Stimulated activated CD4-positive, alpha-beta T cell treated with anti-CD3 and anti-CD28 coated beads, Interleukin-2, amount 100 ng/mL, for 48 hours (primary cell): ENCODE measurements at regions not wholly inside any gene's neighbourhood (a gene's known extent, or its start where the extent isn't known, plus 50 kb on each side); places are given as distances from the start of the nearest gene placed in this dataset.

Experiments
- DNase-seq, 2 donors: peaks; one replicate each; pipeline ENCODE4 v3.0.0-alpha.2; 2020

- no peak for DNase-seq
Measured at GRCh38 chr2:236499691-236500578, 69.7 kb upstream of the ACKR3 start.

DNA sequence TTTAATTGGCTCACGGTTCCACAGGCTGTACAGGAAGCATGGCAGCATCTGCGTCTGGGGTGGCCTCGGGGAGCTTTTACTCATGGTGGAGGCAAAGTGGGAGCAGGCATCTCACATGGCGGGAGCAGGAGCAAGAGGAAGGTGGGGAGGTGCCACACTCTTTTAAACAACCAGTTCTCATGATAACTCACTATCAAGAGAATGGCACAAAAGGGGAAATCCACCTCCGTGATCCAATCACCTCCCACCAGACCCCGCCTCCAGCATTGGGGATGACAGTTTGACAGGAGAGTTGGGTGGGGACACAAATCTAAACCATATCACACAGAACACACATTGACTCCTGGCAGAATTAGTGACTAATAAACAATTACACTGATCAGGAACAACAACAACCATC is 68.6 kb upstream of the ACKR3 start:
- DNase-seq, result no peak

DNA sequence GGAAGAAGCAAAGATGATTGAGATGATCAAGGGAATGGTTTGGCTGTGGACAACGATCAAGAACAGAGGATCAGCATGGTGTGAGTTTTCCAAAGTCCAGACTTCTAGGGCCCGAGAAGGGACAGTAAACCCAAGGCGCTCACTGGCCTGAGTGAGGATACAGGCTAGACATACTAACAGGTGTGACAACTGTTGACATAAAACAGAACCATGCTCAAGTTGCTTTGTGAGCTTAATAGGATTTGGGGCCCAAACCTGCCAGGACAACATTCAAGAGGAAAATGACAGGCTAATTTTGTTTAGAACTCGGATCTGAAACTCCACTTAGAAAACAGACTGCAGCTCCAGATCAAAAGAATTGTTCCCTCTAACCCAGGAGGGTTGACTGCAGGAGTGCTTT is 68.1 kb upstream of the ACKR3 start:
- no peak for DNase-seq

DNA sequence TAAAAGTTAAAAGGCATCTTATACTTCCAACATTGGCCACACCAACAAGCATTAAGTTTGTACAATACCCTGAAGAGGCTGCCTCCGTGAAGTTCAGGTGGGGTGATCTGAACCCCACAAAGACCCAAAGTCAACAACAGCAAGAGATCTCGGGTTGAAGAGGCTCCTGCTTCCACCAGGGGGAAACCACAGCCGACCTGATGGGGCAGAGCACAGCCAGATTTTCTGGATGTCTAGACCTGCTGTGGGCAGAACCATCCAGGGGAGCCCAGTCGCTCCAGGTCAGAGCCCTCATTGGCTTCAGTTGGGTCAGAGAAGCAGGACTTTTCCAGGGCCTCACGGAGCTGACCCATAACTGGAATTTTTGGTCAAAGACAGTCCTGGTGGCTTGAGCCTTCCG is 66.5 kb upstream of the ACKR3 start:
- no peak for DNase-seq

DNA sequence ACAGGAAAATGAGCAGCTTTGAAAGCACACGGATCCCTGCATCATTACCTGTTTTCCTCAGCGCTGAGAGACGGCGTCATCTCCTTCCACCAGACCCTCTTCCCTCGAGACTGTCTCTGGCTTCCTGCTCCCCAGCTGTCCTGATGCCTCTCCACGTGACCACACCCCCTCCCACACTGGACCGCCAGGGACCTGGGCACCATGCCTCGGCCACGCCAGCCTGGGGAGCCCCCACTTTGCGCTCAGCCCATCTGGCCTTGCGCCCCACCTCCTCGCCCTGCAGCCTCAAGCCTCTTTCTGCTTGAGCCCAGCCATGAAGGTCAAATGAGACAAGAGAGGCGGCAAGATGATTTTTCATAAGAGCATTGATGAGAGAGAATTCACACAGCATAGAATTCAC is 66.0 kb upstream of the ACKR3 start:
- no peak for DNase-seq

DNA sequence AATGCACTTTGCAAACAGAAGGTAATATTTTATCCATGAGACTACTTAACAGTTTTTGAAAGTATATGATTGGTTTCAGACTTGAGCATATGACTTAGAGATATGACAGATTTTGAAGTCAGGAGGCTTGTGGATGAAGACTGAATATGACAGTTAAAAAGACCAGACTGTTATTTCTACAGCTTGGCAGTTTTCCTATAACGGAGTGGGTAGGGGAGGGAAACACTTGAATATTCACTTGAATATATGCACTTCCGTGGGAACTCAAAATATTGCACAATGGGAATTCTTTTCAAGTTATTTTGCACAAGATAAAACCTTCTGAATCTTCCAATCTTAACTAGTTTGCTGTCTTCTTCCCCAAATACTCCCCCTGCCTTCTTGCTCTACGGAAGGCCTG is 64.6 kb upstream of the ACKR3 start:
- DNase-seq, result no peak

DNA sequence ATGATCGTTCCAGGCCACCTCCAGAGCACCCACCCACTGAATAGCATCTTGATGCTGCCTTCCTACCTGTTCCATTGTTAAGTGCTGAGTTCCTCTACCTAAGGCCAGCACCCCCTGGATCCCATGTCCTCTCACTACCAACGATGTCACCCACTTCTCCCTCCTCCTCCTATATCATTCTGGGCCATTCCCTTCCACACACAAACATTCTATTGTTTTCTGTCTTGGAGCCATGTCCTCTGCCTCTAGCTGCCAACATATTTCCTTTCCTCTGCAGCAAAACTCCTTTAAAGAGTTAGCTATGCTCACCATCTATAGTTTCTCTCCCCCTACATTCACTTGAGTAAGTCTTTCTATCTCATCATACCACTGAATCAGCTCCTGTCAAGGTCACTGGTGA is 64.0 kb upstream of the ACKR3 start:
- DNase-seq, result no peak

- DNase-seq, result peak; percentile 21 to 35
Measured at GRCh38 chr2:236507393-236508085, 62.1 kb upstream of the ACKR3 start.

GRCh38 chr2:236508466-236508865 is 61.2 kb upstream of the ACKR3 start:
- DNase-seq, result no peak

- no peak for DNase-seq
Measured at GRCh38 chr2:236510034-236510433, 59.6 kb upstream of the ACKR3 start.

GRCh38 chr2:236511266-236511665 is 58.4 kb upstream of the ACKR3 start:
- no peak for DNase-seq

- no peak for DNase-seq
Measured at GRCh38 chr2:236512267-236512666, 57.4 kb upstream of the ACKR3 start.

- DNase-seq, result peak; percentile 52 to 54
Measured at GRCh38 chr2:236512902-236513435, 56.7 kb upstream of the ACKR3 start.

DNA sequence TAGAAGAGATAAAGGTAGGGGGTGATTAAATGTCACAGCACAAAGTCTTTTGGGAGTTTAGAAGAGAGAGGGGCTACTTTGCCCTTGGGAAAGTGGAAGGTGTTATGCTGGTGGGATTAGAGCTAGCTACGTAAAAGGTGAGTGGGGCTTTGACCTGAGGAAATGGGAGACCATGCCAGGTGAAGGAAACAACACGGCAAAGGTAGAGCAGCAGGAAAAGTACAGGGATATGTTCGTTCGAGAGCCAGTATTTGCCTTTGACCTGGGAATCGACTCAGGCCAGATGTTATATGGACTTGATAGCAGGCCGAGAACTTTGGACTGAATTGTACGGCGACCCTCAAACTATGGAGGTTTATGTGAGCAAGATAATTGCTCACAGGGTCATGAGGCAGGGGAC is 55.7 kb upstream of the ACKR3 start:
- no peak for DNase-seq

DNA sequence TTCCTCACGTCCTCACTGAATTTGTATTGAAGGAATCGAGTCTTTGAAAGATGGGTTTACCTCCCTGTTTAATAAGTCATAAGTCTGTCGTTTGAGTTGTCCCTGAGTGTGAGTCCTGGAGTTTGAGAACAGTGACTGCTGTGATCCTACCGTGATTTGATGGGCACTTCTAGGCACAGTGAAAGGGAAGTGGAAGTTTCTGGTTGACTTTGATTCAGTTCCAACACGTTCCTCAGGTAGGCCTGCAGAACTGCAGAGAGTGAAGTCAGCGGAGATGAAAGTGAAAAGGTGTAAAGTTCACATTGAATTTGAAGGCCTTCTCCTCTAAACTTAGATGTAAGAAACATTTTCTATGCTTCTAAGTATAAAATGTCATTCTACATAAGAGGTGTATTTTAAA is 52.9 kb upstream of the ACKR3 start:
- DNase-seq, result no peak

DNA sequence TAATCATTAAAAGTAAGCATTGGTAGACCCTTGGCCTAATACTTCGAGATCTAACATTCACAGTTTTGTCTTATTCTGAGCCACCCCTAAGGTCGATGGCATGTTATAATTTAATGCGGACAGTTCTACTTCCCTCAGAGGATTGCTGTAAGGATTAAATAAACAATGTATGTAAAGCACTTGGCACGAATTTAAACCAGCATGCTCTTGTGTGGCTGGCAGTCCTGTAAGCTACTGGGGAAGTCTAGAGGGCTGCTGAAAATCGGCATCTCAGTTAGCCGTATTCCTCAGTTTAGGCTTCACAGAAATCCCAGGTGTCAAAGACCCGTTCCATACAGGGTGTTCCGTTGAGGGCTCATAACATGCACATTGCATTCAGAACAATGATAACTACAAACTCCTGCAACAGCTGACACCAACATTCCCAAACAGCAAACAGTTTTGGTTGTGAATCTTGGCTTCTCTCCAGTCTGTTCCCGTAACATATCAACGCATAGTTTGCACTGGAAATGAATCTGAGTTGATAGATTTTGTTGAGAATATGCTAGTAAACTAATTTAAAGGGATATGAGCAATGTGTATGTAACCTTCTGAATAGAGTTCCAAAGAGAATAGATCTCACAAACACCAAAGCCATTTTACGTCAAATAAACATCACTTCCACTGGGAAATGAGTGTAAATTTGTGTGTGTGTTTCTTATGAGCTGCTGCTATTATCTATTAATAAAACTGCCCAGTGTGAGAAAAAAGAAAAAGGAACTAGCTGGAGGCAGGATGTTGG is 52.2 kb upstream of the ACKR3 start:
- DNase-seq, result no peak
